ENCODE measurements at regions not wholly inside any gene's neighbourhood (a gene's known extent, or its start where the extent isn't known, plus 50 kb on each side); places are given as distances from the start of the nearest gene placed in this dataset.
"Not testable (repeated sequence)": the region's sequence is repeated elsewhere in the genome, so short reads cannot be mapped to it uniquely, and the experiment has no call there.

GRCh38 chr12:93093243-93093642 lies 164.1 kb upstream of the EEA1 start:
- Mint-ChIP-seq H3K9me3 (peaks cover 5% of the 10 kb centered on the region), H3K27ac (no peak overlapping the region), H3K36me3 (ENCODE audit: low read depth) (peaks cover 4% of the 10 kb centered on the region), H3K27me3 (ENCODE audit: low read depth) (no peaks in the 10 kb centered on the region), H3K4me3 (ENCODE audit: low read depth) (no peak overlapping the region), H3K4me1 (ENCODE audit: low read depth) (peaks cover 22% of the 10 kb centered on the region)
- no peak for DNase-seq (ENCODE audit: low spot score)
- intact Hi-C loops (cut with micrococcal nuclease): loop anchor here (5.0 to 10.0 kb wide), 2 partner anchors 152 to 166 kb away; partner anchors contain the start of gene EEA1

GRCh38 chr12:93094222-93094621 lies 165.1 kb upstream of the EEA1 start:
- not testable (repeated sequence) for H3K9me3 Mint-ChIP-seq; DNase-seq (ENCODE audit: low spot score); H3K4me3 Mint-ChIP-seq (ENCODE audit: low read depth); H3K27me3 Mint-ChIP-seq (ENCODE audit: low read depth); H3K27ac Mint-ChIP-seq; H3K36me3 Mint-ChIP-seq (ENCODE audit: low read depth)
- intact Hi-C loops (cut with micrococcal nuclease): loop anchor here (5.0 to 10.0 kb wide), 2 partner anchors 151 to 167 kb away; partner anchors contain the start of gene EEA1
- H3K4me1 Mint-ChIP-seq (ENCODE audit: low read depth): peaks cover 25% of the 10 kb centered on the region

- no peak for DNase-seq (ENCODE audit: low spot score)
- Mint-ChIP-seq H3K27ac (no peak overlapping the region), H3K36me3 (ENCODE audit: low read depth) (no peaks in the 10 kb centered on the region), H3K9me3 (no peaks in the 10 kb centered on the region), H3K4me1 (ENCODE audit: low read depth) (peaks cover 19% of the 10 kb centered on the region), H3K4me3 (ENCODE audit: low read depth) (no peak overlapping the region), H3K27me3 (ENCODE audit: low read depth) (no peaks in the 10 kb centered on the region)
- intact Hi-C loops (cut with micrococcal nuclease): loop anchor here (5.0 to 10.0 kb wide), 3 partner anchors 150 to 312 kb away; partner anchors contain the start of gene EEA1
These were observed 166.1 kb upstream of the EEA1 start for GRCh38 chr12:93094988-93095737.

- Mint-ChIP-seq H3K4me1 (ENCODE audit: low read depth) (peaks cover 10% of the 10 kb centered on the region), H3K4me3 (ENCODE audit: low read depth) (no peak overlapping the region), H3K27ac (no peak overlapping the region), H3K9me3 (no peaks in the 10 kb centered on the region), H3K27me3 (ENCODE audit: low read depth) (no peaks in the 10 kb centered on the region), H3K36me3 (ENCODE audit: low read depth) (no peaks in the 10 kb centered on the region)
- intact Hi-C loops (cut with micrococcal nuclease): loop anchor here (5.0 to 10.0 kb wide), 2 partner anchors 147 to 310 kb away; no protein-coding TSS in a partner anchor
- DNase-seq (ENCODE audit: low spot score): no peak
These were observed 168.3 kb upstream of the EEA1 start for GRCh38 chr12:93097417-93097816.

- H3K27ac Mint-ChIP-seq: no peak overlapping the region
- H3K36me3 Mint-ChIP-seq (ENCODE audit: low read depth): no peaks in the 10 kb centered on the region
- H3K4me1 Mint-ChIP-seq (ENCODE audit: low read depth): peaks cover 10% of the 10 kb centered on the region
- intact Hi-C loops (cut with micrococcal nuclease): loop anchor here (2.0 to 10.0 kb wide), 4 partner anchors 147 to 313 kb away; no protein-coding TSS in a partner anchor
- no peaks in the 10 kb centered on the region for H3K9me3 Mint-ChIP-seq
- DNase-seq (ENCODE audit: low spot score): peak; percentile 38
- H3K4me3 Mint-ChIP-seq (ENCODE audit: low read depth): no peak overlapping the region
- H3K27me3 Mint-ChIP-seq (ENCODE audit: low read depth): no peaks in the 10 kb centered on the region
These were observed 169.0 kb upstream of the EEA1 start for GRCh38 chr12:93098077-93098476.

GRCh38 chr12:93099792-93100191 lies 170.7 kb upstream of the EEA1 start:
- intact Hi-C loops (cut with micrococcal nuclease): loop anchor here (2.0 to 10.0 kb wide), 4 partner anchors 145 to 315 kb away; no protein-coding TSS in a partner anchor
- DNase-seq (ENCODE audit: low spot score): no peak
- H3K4me3 Mint-ChIP-seq (ENCODE audit: low read depth): no peak overlapping the region
- no peaks in the 10 kb centered on the region for H3K9me3 Mint-ChIP-seq
- no peak overlapping the region for H3K27ac Mint-ChIP-seq
- no peaks in the 10 kb centered on the region for H3K36me3 Mint-ChIP-seq (ENCODE audit: low read depth)
- peaks cover 10% of the 10 kb centered on the region for H3K4me1 Mint-ChIP-seq (ENCODE audit: low read depth)
- no peaks in the 10 kb centered on the region for H3K27me3 Mint-ChIP-seq (ENCODE audit: low read depth)

GRCh38 chr12:93100610-93101009 lies 171.5 kb upstream of the EEA1 start:
- Mint-ChIP-seq H3K4me3 (ENCODE audit: low read depth) (no peak overlapping the region), H3K36me3 (ENCODE audit: low read depth) (no peaks in the 10 kb centered on the region), H3K4me1 (ENCODE audit: low read depth) (peaks cover 5% of the 10 kb centered on the region), H3K9me3 (no peaks in the 10 kb centered on the region), H3K27ac (no peak overlapping the region), H3K27me3 (ENCODE audit: low read depth) (no peaks in the 10 kb centered on the region)
- intact Hi-C loops (cut with micrococcal nuclease): no loop called here
- DNase-seq (ENCODE audit: low spot score): no peak

- no peaks in the 10 kb centered on the region for H3K9me3 Mint-ChIP-seq
- H3K4me1 Mint-ChIP-seq (ENCODE audit: low read depth): peaks cover 5% of the 10 kb centered on the region
- no peaks in the 10 kb centered on the region for H3K27me3 Mint-ChIP-seq (ENCODE audit: low read depth)
- no peak overlapping the region for H3K4me3 Mint-ChIP-seq (ENCODE audit: low read depth)
- intact Hi-C loops (cut with micrococcal nuclease): no loop called here
- H3K36me3 Mint-ChIP-seq (ENCODE audit: low read depth): no peaks in the 10 kb centered on the region
- no peak for DNase-seq (ENCODE audit: low spot score)
- no peak overlapping the region for H3K27ac Mint-ChIP-seq
These were observed 172.3 kb upstream of the EEA1 start for GRCh38 chr12:93101367-93101766.

GRCh38 chr12:93102312-93102711 lies 173.2 kb upstream of the EEA1 start:
- Mint-ChIP-seq H3K4me3 (ENCODE audit: low read depth) (no peak overlapping the region), H3K4me1 (ENCODE audit: low read depth) (peaks cover 5% of the 10 kb centered on the region), H3K27me3 (ENCODE audit: low read depth) (no peaks in the 10 kb centered on the region), H3K27ac (no peak overlapping the region), H3K9me3 (no peaks in the 10 kb centered on the region), H3K36me3 (ENCODE audit: low read depth) (no peaks in the 10 kb centered on the region)
- no peak for DNase-seq (ENCODE audit: low spot score)
- intact Hi-C loops (cut with micrococcal nuclease): no loop called here

- Mint-ChIP-seq H3K36me3 (ENCODE audit: low read depth) (no peaks in the 10 kb centered on the region), H3K27me3 (ENCODE audit: low read depth) (no peaks in the 10 kb centered on the region), H3K4me1 (ENCODE audit: low read depth) (peaks cover 5% of the 10 kb centered on the region), H3K9me3 (no peaks in the 10 kb centered on the region), H3K4me3 (ENCODE audit: low read depth) (no peak overlapping the region), H3K27ac (no peak overlapping the region)
- intact Hi-C loops (cut with micrococcal nuclease): no loop called here
- no peak for DNase-seq (ENCODE audit: low spot score)
These were observed 173.6 kb upstream of the EEA1 start for GRCh38 chr12:93102744-93103143.

GRCh38 chr12:93103154-93103553 lies 174.1 kb upstream of the EEA1 start:
- DNase-seq (ENCODE audit: low spot score): no peak
- no peaks in the 10 kb centered on the region for H3K27me3 Mint-ChIP-seq (ENCODE audit: low read depth)
- H3K4me1 Mint-ChIP-seq (ENCODE audit: low read depth): peaks cover 3% of the 10 kb centered on the region

GRCh38 chr12:93104535-93104934 lies 175.4 kb upstream of the EEA1 start:
- Mint-ChIP-seq H3K27ac (no peak overlapping the region), H3K4me3 (ENCODE audit: low read depth) (no peak overlapping the region), H3K9me3 (no peaks in the 10 kb centered on the region), H3K36me3 (ENCODE audit: low read depth) (no peaks in the 10 kb centered on the region), H3K27me3 (ENCODE audit: low read depth) (no peaks in the 10 kb centered on the region), H3K4me1 (ENCODE audit: low read depth) (no peaks in the 10 kb centered on the region)
- DNase-seq (ENCODE audit: low spot score): no peak
- intact Hi-C loops (cut with micrococcal nuclease): no loop called here

More at GRCh38 chr12:93103154-93103553, 174.1 kb upstream of the EEA1 start:
- Mint-ChIP-seq H3K9me3 (no peaks in the 10 kb centered on the region), H3K36me3 (ENCODE audit: low read depth) (no peaks in the 10 kb centered on the region), H3K4me3 (ENCODE audit: low read depth) (no peak overlapping the region), H3K27ac (no peak overlapping the region)
- intact Hi-C loops (cut with micrococcal nuclease): no loop called here

GRCh38 chr12:93106910-93107309 lies 177.8 kb upstream of the EEA1 start:
- H3K27ac Mint-ChIP-seq: peak overlapping the region; percentile 58
- H3K4me1 Mint-ChIP-seq (ENCODE audit: low read depth): peaks cover 2% of the 10 kb centered on the region
- DNase-seq (ENCODE audit: low spot score): no peak
- H3K27me3 Mint-ChIP-seq (ENCODE audit: low read depth): no peaks in the 10 kb centered on the region
- no peak overlapping the region for H3K4me3 Mint-ChIP-seq (ENCODE audit: low read depth)
- H3K9me3 Mint-ChIP-seq: no peaks in the 10 kb centered on the region
- intact Hi-C loops (cut with micrococcal nuclease): no loop called here
- H3K36me3 Mint-ChIP-seq (ENCODE audit: low read depth): no peaks in the 10 kb centered on the region

Measured in activated T-helper 2 cell treated with anti-CD3 and anti-CD28 coated beads, Interferon-gamma antibody, Interleukin-2, Interleukin-4, amounts not matched to agents 10 μg/mL and 5 μg/mL and 100 μg/mL, durations not matched to agents 14 hours and 24 hours and 36 hours (primary cell).